Astrocyte (in vitro differentiated cells and primary cell): ENCODE measurements at regions not wholly inside any gene's neighbourhood (a gene's known extent, or its start where the extent isn't known, plus 50 kb on each side); places are given as distances from the start of the nearest gene placed in this dataset.

Experiments
- DNase-seq: peaks from one replicate; pipeline ENCODE4 v3.0.0-alpha.2; 2010; ENCODE audit warnings: low read depth
- FAIRE-seq: peaks from 2 replicates; lab custom pipeline; 2011; peaks lifted over from hg19 to GRCh38; lab: Jason Lieb, UNC
- H2AFZ ChIP-seq: 2 replicates; pipeline ENCODE4 v1.6.0; 2012; ENCODE audit warnings: low read depth, low read length, inconsistent platforms
- H3K27ac ChIP-seq: 2 replicates; pipeline ENCODE4 v1.5.1; 2011; ENCODE audit warnings: low read depth, low read length, inconsistent platforms
- H3K27me3 ChIP-seq: 2 replicates; pipeline ENCODE4 v1.6.0; 2011; ENCODE audit warnings: low read length, inconsistent platforms; ENCODE audit not compliant: insufficient read depth
- H3K36me3 ChIP-seq: 2 replicates; pipeline ENCODE4 v1.5.1; 2011; ENCODE audit warnings: low read length, inconsistent platforms; ENCODE audit not compliant: insufficient read depth
- H3K4me1 ChIP-seq: 2 replicates; pipeline ENCODE4 v1.5.1; 2011; ENCODE audit warnings: low read length, inconsistent platforms; ENCODE audit not compliant: insufficient read depth
- H3K4me2 ChIP-seq: 2 replicates; pipeline ENCODE4 v1.6.0; 2012; ENCODE audit warnings: low read length, inconsistent platforms
- H3K4me3 ChIP-seq: 2 replicates; pipeline ENCODE4 v1.5.1; 2011; ENCODE audit warnings: low read depth, mild to moderate bottlenecking, low read length, inconsistent platforms; ENCODE audit not compliant: insufficient read depth
- H3K79me2 ChIP-seq: 2 replicates; pipeline ENCODE4 v1.6.0; 2012; ENCODE audit warnings: mild to moderate bottlenecking, low read length, inconsistent platforms; ENCODE audit not compliant: insufficient read depth
- H3K9ac ChIP-seq: 2 replicates; pipeline ENCODE4 v1.6.0; 2012; ENCODE audit warnings: mild to moderate bottlenecking, low read length, inconsistent platforms
- H3K9me3 ChIP-seq: 2 replicates; pipeline ENCODE4 v1.5.1; 2012; ENCODE audit warnings: low read depth, mild to moderate bottlenecking, low read length, inconsistent platforms; ENCODE audit not compliant: insufficient read depth
- H4K20me1 ChIP-seq: 2 replicates; pipeline ENCODE4 v1.6.0; 2012; ENCODE audit warnings: low read length, inconsistent platforms; ENCODE audit not compliant: insufficient read depth
- H3K27ac Mint-ChIP-seq: one replicate; pipeline ENCODE4 v1.8.0; 2021; ENCODE audit warnings: mild to moderate bottlenecking, mixed read lengths; ENCODE audit not compliant: unreplicated experiment
- H3K27me3 Mint-ChIP-seq: one replicate; pipeline ENCODE4 v1.8.0; 2021; ENCODE audit warnings: low read depth, mixed read lengths; ENCODE audit not compliant: unreplicated experiment
- H3K36me3 Mint-ChIP-seq: one replicate; pipeline ENCODE4 v1.8.0; 2021; ENCODE audit warnings: low read depth, mixed read lengths; ENCODE audit not compliant: unreplicated experiment
- H3K4me1 Mint-ChIP-seq: one replicate; pipeline ENCODE4 v1.8.0; 2021; ENCODE audit warnings: low read depth, mixed read lengths; ENCODE audit not compliant: unreplicated experiment
- H3K4me3 Mint-ChIP-seq: one replicate; pipeline ENCODE4 v1.8.0; 2021; ENCODE audit warnings: mild to moderate bottlenecking, moderate library complexity, mixed read lengths; ENCODE audit not compliant: unreplicated experiment
- H3K9me3 Mint-ChIP-seq: one replicate; pipeline ENCODE4 v1.8.0; 2021; ENCODE audit warnings: mild to moderate bottlenecking, mixed read lengths; ENCODE audit not compliant: unreplicated experiment
- EZH2 ChIP-seq: IDR thresholded peaks from 2 replicates; pipeline ENCODE4 v1.6.1; 2012; ENCODE audit warnings: mild to moderate bottlenecking, low read length, inconsistent platforms; ENCODE audit not compliant: insufficient read depth
- TF ChIP-seq, protein P1 (sequence below): IDR thresholded peaks from 2 replicates; pipeline ENCODE4 v1.5.1; 2011; ENCODE audit warnings: low read depth, mild to moderate bottlenecking, inconsistent platforms, low read length, moderate library complexity; ENCODE audit not compliant: insufficient read depth

DNA sequence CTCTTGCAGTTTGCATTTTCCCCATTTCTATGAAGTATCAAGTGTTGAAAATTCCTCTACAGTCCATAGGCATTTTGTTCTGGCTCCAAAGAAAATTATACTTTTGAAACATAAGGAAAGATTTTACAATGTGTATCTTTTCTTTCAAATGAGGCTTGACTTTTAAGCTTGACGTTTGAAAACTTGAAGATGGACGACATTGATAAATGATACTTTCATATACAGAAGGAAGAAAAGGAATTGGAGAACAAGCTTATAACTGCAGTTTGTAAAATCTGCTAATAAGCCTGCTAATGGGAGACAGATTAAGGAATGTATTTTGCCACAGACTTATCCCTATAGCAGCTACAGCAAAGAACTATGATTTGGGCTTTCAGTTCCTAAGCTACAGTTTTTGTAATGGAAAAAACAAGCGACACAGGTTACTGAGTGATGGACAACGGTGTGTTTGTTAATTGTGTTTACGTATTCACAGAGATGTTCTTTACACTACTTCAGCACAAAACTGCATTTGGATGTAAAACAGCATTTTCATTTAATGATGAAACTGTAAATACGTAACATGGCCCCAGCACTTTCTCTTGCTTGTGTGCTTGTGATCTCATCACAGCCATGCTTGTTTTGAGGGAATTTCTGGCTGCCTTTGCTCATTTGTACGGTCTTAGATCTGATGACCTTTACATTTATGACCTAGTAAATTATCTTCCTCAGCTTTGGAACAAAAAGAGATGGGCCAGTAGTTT is 83.2 kb upstream of the FAT1 start:
- H3K36me3 ChIP-seq = no peaks in the 10 kb centered on the region
- H3K9me3 ChIP-seq = no peaks in the 10 kb centered on the region
- FAIRE-seq = peak; percentile 89
- no peak overlapping the region for H3K9ac ChIP-seq
- Mint-ChIP-seq H3K27me3 (no peaks in the 10 kb centered on the region), H3K27ac (no peak overlapping the region), H3K9me3 (no peaks in the 10 kb centered on the region), H3K4me3 (no peak overlapping the region), H3K4me1 (peaks cover 12% of the 10 kb centered on the region), H3K36me3 (no peaks in the 10 kb centered on the region)
- H3K27me3 ChIP-seq = no peaks in the 10 kb centered on the region
- no peak for DNase-seq
- H3K4me1 ChIP-seq = peaks cover 12% of the 10 kb centered on the region
- H4K20me1 ChIP-seq = no peaks in the 10 kb centered on the region
- no peak overlapping the region for H3K4me3 ChIP-seq
- peak overlapping the region; percentile 0 for H2AFZ ChIP-seq
- no peaks in the 10 kb centered on the region for H3K79me2 ChIP-seq
- no peak overlapping the region for H3K27ac ChIP-seq
- TF ChIP-seq, protein P1, sequence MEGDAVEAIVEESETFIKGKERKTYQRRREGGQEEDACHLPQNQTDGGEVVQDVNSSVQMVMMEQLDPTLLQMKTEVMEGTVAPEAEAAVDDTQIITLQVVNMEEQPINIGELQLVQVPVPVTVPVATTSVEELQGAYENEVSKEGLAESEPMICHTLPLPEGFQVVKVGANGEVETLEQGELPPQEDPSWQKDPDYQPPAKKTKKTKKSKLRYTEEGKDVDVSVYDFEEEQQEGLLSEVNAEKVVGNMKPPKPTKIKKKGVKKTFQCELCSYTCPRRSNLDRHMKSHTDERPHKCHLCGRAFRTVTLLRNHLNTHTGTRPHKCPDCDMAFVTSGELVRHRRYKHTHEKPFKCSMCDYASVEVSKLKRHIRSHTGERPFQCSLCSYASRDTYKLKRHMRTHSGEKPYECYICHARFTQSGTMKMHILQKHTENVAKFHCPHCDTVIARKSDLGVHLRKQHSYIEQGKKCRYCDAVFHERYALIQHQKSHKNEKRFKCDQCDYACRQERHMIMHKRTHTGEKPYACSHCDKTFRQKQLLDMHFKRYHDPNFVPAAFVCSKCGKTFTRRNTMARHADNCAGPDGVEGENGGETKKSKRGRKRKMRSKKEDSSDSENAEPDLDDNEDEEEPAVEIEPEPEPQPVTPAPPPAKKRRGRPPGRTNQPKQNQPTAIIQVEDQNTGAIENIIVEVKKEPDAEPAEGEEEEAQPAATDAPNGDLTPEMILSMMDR = no peak
- no peak for TF ChIP-seq EZH2
- no peak overlapping the region for H3K4me2 ChIP-seq

DNA sequence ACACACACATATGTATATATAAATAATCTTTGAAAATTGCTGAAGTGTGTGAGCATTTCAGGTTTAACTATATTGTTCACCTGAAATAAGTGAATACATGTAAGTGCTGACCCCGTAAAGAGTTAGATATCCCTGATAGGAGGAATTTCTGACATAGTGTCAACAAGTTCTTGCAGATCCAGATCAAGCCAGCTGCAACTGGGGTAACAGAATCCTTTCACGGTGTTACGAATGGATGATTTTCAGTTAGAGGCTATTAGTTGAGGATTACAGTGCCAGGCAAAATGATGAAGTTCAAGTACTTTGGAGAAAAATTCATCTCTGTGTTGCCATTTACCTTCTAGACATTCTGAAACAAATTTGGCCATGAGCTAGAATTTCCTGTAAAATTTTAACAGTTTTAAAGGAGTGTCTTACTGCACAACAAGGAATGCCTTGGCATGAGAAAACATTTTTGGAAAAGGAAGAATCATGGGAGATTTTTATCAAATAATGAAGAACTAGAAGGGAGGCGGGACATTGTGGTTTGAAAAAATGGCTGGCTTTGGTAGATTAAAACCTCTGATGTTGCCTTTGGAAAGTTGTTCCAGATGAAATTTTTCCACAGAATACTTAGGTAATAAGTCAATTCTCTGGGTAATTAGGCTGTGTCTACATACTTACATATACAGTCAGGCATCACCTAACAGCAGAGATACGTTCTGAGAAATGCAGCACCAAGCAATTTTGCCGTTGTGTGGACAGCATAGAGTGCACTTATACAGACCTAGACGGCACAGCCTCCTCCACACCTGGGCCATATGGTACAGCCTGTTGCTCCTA is 84.4 kb upstream of the FAT1 start:
- no peaks in the 10 kb centered on the region for H3K36me3 Mint-ChIP-seq
- no peaks in the 10 kb centered on the region for H3K36me3 ChIP-seq
- TF ChIP-seq, protein P1 = no peak
- no peak for TF ChIP-seq EZH2
- peaks cover 12% of the 10 kb centered on the region for H3K4me1 Mint-ChIP-seq
- H3K4me3 Mint-ChIP-seq = no peak overlapping the region
- H2AFZ ChIP-seq = no peak overlapping the region
- H4K20me1 ChIP-seq = no peaks in the 10 kb centered on the region
- H3K27ac ChIP-seq = peak overlapping the region; percentile 58
- H3K27me3 Mint-ChIP-seq = no peaks in the 10 kb centered on the region
- H3K9me3 ChIP-seq = no peaks in the 10 kb centered on the region
- peak; percentile 92 for FAIRE-seq
- H3K4me3 ChIP-seq = peak overlapping the region; percentile 30
- peaks cover 12% of the 10 kb centered on the region for H3K4me1 ChIP-seq
- H3K27ac Mint-ChIP-seq = peak overlapping the region; percentile 78
- H3K9ac ChIP-seq = peak overlapping the region; percentile 6
- peaks cover 5% of the 10 kb centered on the region for H3K9me3 Mint-ChIP-seq
- peak; percentile 95 for DNase-seq
- H3K79me2 ChIP-seq = no peaks in the 10 kb centered on the region
- H3K4me2 ChIP-seq = peak overlapping the region; percentile 79
- no peaks in the 10 kb centered on the region for H3K27me3 ChIP-seq
